ENCODE measurements at regions not wholly inside any gene's neighbourhood (a gene's known extent, or its start where the extent isn't known, plus 50 kb on each side); places are given as distances from the start of the nearest gene placed in this dataset.

- no peak for DNase-seq
- intact Hi-C loops (cut with DNase I), result no loop called here
- Histone ChIP-seq H3K27me3 (no peaks in the 10 kb centered on the region), H3K36me3 (no peaks in the 10 kb centered on the region), H3K4me1 (no peaks in the 10 kb centered on the region), H3K9me3 (no peaks in the 10 kb centered on the region), H3K27ac (no peak overlapping the region), H3K4me3 (no peak overlapping the region)
- ATAC-seq, result no peak
- 44% methylated on average over 2 of the region's 2 CpGs for WGBS (ENCODE audit: insufficient coverage, low coverage, low lambda C conversion rate, missing lambda C conversion rate)
- no peak for TF ChIP-seq POLR2A (IDR thresholded peaks at IDR 0.05)
- TF ChIP-seq, protein P1, sequence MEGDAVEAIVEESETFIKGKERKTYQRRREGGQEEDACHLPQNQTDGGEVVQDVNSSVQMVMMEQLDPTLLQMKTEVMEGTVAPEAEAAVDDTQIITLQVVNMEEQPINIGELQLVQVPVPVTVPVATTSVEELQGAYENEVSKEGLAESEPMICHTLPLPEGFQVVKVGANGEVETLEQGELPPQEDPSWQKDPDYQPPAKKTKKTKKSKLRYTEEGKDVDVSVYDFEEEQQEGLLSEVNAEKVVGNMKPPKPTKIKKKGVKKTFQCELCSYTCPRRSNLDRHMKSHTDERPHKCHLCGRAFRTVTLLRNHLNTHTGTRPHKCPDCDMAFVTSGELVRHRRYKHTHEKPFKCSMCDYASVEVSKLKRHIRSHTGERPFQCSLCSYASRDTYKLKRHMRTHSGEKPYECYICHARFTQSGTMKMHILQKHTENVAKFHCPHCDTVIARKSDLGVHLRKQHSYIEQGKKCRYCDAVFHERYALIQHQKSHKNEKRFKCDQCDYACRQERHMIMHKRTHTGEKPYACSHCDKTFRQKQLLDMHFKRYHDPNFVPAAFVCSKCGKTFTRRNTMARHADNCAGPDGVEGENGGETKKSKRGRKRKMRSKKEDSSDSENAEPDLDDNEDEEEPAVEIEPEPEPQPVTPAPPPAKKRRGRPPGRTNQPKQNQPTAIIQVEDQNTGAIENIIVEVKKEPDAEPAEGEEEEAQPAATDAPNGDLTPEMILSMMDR (IDR thresholded peaks at IDR 0.05), result no peak
Observed at GRCh38 chr10:57008189-57008588, 647.1 kb upstream of the ZWINT start.

- Histone ChIP-seq H3K4me1 (no peaks in the 10 kb centered on the region), H3K27ac (no peak overlapping the region), H3K27me3 (no peaks in the 10 kb centered on the region), H3K9me3 (peaks cover 0 to 4% (median 0%) of the 10 kb centered on the region in 4 donors), H3K4me3 (no peak overlapping the region), H3K36me3 (no peaks in the 10 kb centered on the region)
- intact Hi-C loops (cut with DNase I), result no loop called here
- WGBS (ENCODE audit: insufficient coverage, low coverage, low lambda C conversion rate, missing lambda C conversion rate), result 22% methylated on average over 3 of the region's 3 CpGs
- ATAC-seq (no peak), DNase-seq (no peak)
- TF ChIP-seq, protein P1 (IDR thresholded peaks at IDR 0.05), result no peak
- no peak for TF ChIP-seq POLR2A (IDR thresholded peaks at IDR 0.05)
Observed at GRCh38 chr10:56991591-56992069, 630.6 kb upstream of the ZWINT start.

- 70% methylated on average over 2 of the region's 2 CpGs for WGBS (ENCODE audit: insufficient coverage, low coverage, low lambda C conversion rate, missing lambda C conversion rate)
- ATAC-seq, result no peak
- H3K27me3 ChIP-seq, result no peaks in the 10 kb centered on the region
Observed at GRCh38 chr10:56975513-56975912, 614.5 kb upstream of the ZWINT start.

DNA sequence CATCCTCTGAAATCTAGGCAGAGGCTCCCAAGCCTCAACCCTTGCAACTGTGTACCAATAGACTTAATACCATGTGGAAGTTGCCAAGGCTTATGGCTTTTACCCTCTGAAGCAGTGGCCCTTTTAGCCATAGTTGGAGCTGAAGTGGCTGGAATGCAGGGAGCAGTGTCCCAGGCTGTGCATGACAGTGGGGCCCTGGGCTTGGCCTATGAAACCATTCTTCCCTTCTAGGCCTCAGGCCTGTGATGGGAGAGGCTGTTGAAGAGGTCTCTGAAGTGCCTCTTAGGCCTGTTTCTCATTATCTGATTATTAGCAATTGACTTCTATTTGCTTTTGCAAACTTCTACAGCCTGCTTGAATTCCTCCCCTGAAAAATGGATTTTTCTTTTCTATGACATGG lies 612.7 kb upstream of the ZWINT start:
- H3K4me3 ChIP-seq, result no peak overlapping the region
- H3K36me3 ChIP-seq, result no peaks in the 10 kb centered on the region
- no peak for ATAC-seq
- DNase-seq, result no peak
- no peaks in the 10 kb centered on the region for H3K27me3 ChIP-seq
- no peaks in the 10 kb centered on the region for H3K4me1 ChIP-seq
- TF ChIP-seq, protein P1 (IDR thresholded peaks at IDR 0.05), result no peak
- no peak for TF ChIP-seq POLR2A (IDR thresholded peaks at IDR 0.05)
- intact Hi-C loops (cut with DNase I), result no loop called here
- no peaks in the 10 kb centered on the region for H3K9me3 ChIP-seq
- H3K27ac ChIP-seq, result no peak overlapping the region

More at GRCh38 chr10:56975513-56975912, 614.5 kb upstream of the ZWINT start:
- Histone ChIP-seq H3K27ac (no peak overlapping the region), H3K4me3 (no peak overlapping the region), H3K36me3 (no peaks in the 10 kb centered on the region), H3K9me3 (no peaks in the 10 kb centered on the region), H3K4me1 (no peaks in the 10 kb centered on the region)
- TF ChIP-seq, protein P1 (IDR thresholded peaks at IDR 0.05), result no peak
- no peak for TF ChIP-seq POLR2A (IDR thresholded peaks at IDR 0.05)
- no peak for DNase-seq
- intact Hi-C loops (cut with DNase I), result no loop called here

- ATAC-seq, result no peak
- intact Hi-C loops (cut with DNase I), result no loop called here
- WGBS (ENCODE audit: insufficient coverage, low coverage, low lambda C conversion rate, missing lambda C conversion rate), result 27% methylated on average over 2 of the region's 2 CpGs
Observed at GRCh38 chr10:56943221-56943755, 582.2 kb upstream of the ZWINT start.

More at GRCh38 chr10:56943221-56943755, 582.2 kb upstream of the ZWINT start:
- H3K36me3 ChIP-seq, result no peaks in the 10 kb centered on the region
- no peaks in the 10 kb centered on the region for H3K9me3 ChIP-seq
- H3K4me3 ChIP-seq, result no peak overlapping the region
- no peaks in the 10 kb centered on the region for H3K4me1 ChIP-seq
- DNase-seq, result no peak
- no peaks in the 10 kb centered on the region for H3K27me3 ChIP-seq
- no peak overlapping the region for H3K27ac ChIP-seq
- TF ChIP-seq, protein P1 (IDR thresholded peaks at IDR 0.05), result no peak
- TF ChIP-seq POLR2A (IDR thresholded peaks at IDR 0.05), result no peak
